Stimulated activated CD4-positive, alpha-beta T cell treated with anti-CD3 and anti-CD28 coated beads, Interleukin-12 subunit alpha, Interleukin-12 subunit beta, amount 100 ng/mL, for 48 hours (primary cell): ENCODE measurements at regions not wholly inside any gene's neighbourhood (a gene's known extent, or its start where the extent isn't known, plus 50 kb on each side); places are given as distances from the start of the nearest gene placed in this dataset.

Source experiments
- DNase-seq, 3 donors: peaks; one replicate each; pipeline ENCODE4 v3.0.0-alpha.2; 2020; ENCODE audit warnings: low read depth in 2 of 3, low spot score in 1 of 3

DNA sequence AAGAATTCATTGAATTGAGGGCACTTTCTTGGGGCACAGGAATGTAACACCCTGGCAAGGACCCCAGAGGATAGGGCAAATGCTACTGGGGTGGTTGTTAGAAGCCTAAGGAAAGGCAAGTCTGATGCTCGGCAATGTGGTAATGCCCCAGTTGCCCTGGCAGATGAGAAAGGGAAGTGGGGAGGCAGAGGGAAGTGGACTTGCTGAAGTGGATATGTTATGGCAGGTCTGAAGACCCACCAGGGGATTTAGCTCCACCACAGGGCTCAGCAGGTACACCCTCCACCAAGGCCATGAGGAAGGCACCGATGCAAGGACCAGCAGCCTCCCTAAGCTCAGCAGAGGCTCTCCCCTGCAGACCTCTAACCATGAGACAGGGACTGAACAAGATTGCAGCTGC, 184.8 kb downstream of the IRX5 start:
- DNase-seq: no peak

GRCh38 chr16:55116165-55116920, 185.7 kb downstream of the IRX5 start:
- DNase-seq: no peak

- DNase-seq: no peak
These were observed 188.1 kb downstream of the IRX5 start for GRCh38 chr16:55118701-55119260.

DNA sequence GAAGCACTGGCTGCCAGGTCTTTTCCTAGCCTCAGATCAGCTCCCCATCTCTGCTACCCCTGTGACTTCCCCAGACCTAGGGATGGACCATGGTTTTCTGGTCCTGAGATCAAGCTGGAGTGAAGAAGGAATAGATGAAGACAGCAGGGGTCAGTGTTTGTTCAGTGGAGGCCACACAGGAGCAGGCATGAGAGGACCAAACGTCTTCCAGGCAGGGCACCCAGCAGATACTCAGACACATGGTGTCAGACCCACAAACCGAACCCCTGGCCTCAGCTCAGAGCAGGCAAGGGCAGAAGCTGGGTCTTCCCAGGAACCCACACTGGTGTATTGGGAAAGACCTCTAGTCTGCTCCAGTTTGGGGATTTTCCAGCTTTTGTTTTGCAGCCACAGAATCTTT, 189.7 kb downstream of the IRX5 start:
- no peak for DNase-seq

DNA sequence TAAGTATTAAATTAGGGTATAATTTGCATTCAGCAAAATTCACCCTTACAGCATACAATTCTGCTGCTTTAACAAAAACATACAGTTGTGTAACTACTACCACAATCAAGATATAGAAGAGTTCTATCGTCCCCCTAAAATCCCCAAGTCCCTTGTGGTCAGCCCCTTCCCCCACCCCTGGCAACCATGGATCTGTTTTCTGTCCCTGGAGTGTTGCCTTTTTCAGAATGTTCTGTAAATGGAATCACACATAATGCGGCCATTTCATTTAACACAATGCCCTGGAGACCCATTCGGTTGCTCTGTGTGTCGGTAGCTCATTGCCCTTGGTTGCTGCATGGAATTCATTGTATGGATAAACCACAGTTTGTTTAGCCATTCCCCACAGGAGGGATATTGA, 190.2 kb downstream of the IRX5 start:
- no peak for DNase-seq

DNA sequence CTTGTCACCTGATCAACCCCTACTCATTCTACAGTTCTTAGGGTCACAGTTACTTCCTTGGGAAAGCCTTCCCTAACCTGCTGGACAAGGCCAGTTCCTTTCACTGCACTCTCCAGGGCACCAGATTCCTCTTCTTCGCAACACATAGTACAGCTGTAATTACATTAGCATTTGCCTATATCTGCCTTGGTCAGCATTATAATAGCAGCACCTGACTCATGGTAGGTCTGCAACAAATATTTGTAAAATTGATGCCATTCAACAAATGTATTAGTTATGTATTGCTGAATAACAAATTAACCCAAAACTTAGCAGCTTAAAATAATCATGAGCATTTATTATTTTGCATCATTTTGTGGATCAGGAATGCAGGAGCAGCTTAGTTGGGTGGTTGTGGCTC, 193.0 kb downstream of the IRX5 start:
- no peak for DNase-seq

GRCh38 chr16:55125818-55126385, 195.2 kb downstream of the IRX5 start:
- no peak for DNase-seq

DNA sequence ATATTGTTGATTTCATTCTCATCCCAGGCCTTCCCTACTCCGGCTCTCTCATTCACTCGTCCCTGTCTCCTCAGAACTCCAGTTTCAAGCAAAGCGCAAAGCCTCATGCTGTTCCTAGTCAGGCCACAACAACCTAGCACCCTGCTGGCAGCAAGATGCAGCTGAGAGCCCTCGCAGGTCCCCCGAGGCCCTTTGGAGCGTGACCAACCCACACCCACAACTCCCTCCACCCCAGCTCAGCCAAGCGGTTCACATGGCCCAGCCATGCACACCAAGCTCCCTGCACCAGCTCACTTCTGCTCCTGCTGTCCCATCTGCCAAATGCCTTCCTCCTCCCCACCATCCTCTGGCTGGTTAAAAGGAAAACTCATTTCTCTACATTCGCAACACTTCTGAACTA, 195.8 kb downstream of the IRX5 start:
- DNase-seq: no peak

DNA sequence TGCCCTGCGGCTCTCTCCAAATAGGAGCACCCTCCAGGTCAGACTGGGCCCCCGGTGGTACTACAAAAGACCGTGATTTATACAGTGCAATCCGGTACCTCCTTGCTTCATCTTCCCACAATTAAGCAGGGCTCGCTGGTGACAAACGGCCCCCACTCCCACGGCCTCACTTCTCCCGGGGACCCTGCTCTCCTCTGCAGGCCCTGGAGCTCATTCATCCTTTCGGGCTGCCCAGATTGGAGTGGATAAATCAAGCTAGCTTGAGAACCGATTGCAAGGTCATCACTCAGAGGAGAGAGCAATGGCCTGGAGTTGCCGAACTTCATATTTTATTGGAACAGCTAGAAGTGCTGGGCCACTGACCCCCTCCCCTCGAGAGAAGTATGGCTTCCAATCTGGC, 193.5 kb upstream of the IRX6 start:
- DNase-seq: no peak

GRCh38 chr16:55130911-55131310, 193.1 kb upstream of the IRX6 start:
- DNase-seq: no peak

GRCh38 chr16:55133654-55134053, 190.3 kb upstream of the IRX6 start:
- DNase-seq: no peak

DNA sequence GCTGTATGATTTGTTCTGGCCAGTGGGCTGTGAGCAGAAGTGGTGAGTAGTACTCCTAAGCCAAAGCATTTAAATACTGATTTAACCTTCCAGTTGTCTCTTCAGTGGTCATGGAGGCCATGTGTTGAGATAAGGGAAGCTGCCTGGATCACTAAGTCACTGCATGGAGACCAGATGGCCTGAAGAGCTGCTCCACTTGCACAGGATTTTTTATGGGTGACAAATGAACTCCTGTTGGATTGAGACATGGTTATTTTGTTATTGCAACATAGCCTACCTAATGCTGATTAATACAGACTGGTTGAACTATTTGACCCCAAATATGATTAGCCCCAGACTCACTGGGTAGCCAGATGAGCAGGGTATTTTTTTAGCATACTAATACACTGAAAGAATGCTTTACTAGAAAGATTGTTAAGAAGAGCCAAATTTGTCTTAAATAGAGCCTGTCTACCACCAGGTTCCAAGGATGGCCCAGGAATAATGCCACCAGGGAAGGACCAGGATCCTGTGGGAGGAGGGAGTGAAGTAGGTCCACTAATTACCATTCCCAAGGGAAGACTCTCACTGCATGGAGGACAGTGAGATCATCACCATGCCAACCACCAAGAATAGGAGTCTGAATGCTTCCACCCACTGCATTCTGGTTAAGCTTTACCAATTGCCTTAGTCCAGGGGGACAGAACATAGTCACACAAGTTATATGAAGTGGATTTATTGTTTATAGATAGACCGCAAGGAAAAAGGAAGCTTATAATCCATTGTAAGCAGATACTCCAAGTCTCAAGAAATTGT, 187.4 kb upstream of the IRX6 start:
- DNase-seq: no peak

DNA sequence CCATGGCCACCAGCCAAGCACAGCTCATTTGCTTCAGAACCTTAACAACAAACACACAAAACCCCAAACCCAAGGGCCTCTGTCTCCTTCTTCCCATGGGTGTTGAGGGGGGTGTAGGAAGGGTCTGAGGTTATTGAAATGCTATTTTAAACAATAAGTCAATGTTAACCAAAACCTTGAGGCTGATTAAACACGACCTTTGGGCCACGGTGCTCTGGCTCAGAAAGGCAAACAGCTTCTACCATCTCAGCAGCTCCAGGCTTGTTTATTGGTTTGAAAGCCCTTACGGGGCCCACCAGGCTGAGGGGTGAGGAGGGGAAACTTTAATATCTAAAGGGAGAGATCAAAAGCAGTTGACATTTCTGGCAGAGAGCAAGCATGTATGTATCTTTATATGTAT, 185.7 kb upstream of the IRX6 start:
- DNase-seq: no peak

DNA sequence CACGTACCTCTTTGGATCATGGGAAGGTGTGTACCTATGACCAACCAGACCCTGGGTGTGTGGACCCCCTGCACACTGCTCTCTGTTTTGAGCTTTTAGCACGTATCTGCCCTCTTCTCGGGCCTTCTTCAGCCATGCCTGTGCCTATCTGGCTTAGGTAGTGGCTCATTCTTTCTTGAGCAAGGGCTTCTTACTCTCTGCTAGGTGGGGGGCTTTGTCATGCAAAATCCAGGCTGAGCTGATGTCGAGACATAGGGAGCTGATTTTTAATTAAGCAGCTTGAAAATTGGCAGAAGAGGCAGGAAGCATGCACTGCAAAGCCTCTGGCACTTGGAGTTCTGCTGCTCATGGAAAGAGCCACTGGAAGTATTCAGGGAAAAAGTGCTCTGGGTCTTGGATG, 181.6 kb upstream of the IRX6 start:
- DNase-seq: no peak

- no peak for DNase-seq
These were observed 179.4 kb upstream of the IRX6 start for GRCh38 chr16:55144651-55145050.

- DNase-seq: no peak
These were observed 178.0 kb upstream of the IRX6 start for GRCh38 chr16:55145771-55146603.

- DNase-seq: no peak
These were observed 177.0 kb upstream of the IRX6 start for GRCh38 chr16:55146966-55147365.

DNA sequence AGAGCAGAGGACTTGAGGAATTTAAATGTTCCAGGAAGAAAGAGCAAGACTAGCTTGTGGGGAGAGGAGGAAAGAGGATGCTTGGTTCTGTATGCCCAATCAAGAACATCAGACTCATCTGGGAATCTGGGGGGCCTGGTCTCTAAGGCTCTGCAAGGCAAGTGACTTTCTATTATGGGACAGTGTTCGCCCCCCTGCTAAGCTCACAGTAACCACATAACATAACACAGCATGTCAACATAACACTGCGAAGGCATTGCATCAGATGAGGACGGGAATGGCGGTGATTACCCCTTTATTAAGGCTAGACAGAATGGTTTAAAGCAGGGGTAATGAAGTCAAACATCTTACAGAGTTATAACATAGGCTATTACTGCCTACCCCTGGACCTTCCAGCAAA, 176.6 kb upstream of the IRX6 start:
- DNase-seq: no peak

GRCh38 chr16:55149622-55150021, 174.4 kb upstream of the IRX6 start:
- no peak for DNase-seq

- DNase-seq: no peak
These were observed 172.3 kb upstream of the IRX6 start for GRCh38 chr16:55151561-55152305.
